Astrocyte (in vitro differentiated cells and primary cell): ENCODE measurements at regions not wholly inside any gene's neighbourhood (a gene's known extent, or its start where the extent isn't known, plus 50 kb on each side); places are given as distances from the start of the nearest gene placed in this dataset.
"Not testable (repeated sequence)": the region's sequence is repeated elsewhere in the genome, so short reads cannot be mapped to it uniquely, and the experiment has no call there.

ENCODE experiments used
- DNase-seq: peaks from one replicate; pipeline ENCODE4 v3.0.0-alpha.2; 2010; ENCODE audit warnings: low read depth
- FAIRE-seq: peaks from 2 replicates; lab custom pipeline; 2011; peaks lifted over from hg19 to GRCh38; lab: Jason Lieb, UNC
- H2AFZ ChIP-seq: 2 replicates; pipeline ENCODE4 v1.6.0; 2012; ENCODE audit warnings: low read depth, low read length, inconsistent platforms
- H3K27ac ChIP-seq: 2 replicates; pipeline ENCODE4 v1.5.1; 2011; ENCODE audit warnings: low read depth, low read length, inconsistent platforms
- H3K27me3 ChIP-seq: 2 replicates; pipeline ENCODE4 v1.6.0; 2011; ENCODE audit warnings: low read length, inconsistent platforms; ENCODE audit not compliant: insufficient read depth
- H3K36me3 ChIP-seq: 2 replicates; pipeline ENCODE4 v1.5.1; 2011; ENCODE audit warnings: low read length, inconsistent platforms; ENCODE audit not compliant: insufficient read depth
- H3K4me1 ChIP-seq: 2 replicates; pipeline ENCODE4 v1.5.1; 2011; ENCODE audit warnings: low read length, inconsistent platforms; ENCODE audit not compliant: insufficient read depth
- H3K4me2 ChIP-seq: 2 replicates; pipeline ENCODE4 v1.6.0; 2012; ENCODE audit warnings: low read length, inconsistent platforms
- H3K4me3 ChIP-seq: 2 replicates; pipeline ENCODE4 v1.5.1; 2011; ENCODE audit warnings: low read depth, mild to moderate bottlenecking, low read length, inconsistent platforms; ENCODE audit not compliant: insufficient read depth
- H3K79me2 ChIP-seq: 2 replicates; pipeline ENCODE4 v1.6.0; 2012; ENCODE audit warnings: mild to moderate bottlenecking, low read length, inconsistent platforms; ENCODE audit not compliant: insufficient read depth
- H3K9ac ChIP-seq: 2 replicates; pipeline ENCODE4 v1.6.0; 2012; ENCODE audit warnings: mild to moderate bottlenecking, low read length, inconsistent platforms
- H3K9me3 ChIP-seq: 2 replicates; pipeline ENCODE4 v1.5.1; 2012; ENCODE audit warnings: low read depth, mild to moderate bottlenecking, low read length, inconsistent platforms; ENCODE audit not compliant: insufficient read depth
- H4K20me1 ChIP-seq: 2 replicates; pipeline ENCODE4 v1.6.0; 2012; ENCODE audit warnings: low read length, inconsistent platforms; ENCODE audit not compliant: insufficient read depth
- H3K27ac Mint-ChIP-seq: one replicate; pipeline ENCODE4 v1.8.0; 2021; ENCODE audit warnings: mild to moderate bottlenecking, mixed read lengths; ENCODE audit not compliant: unreplicated experiment
- H3K27me3 Mint-ChIP-seq: one replicate; pipeline ENCODE4 v1.8.0; 2021; ENCODE audit warnings: low read depth, mixed read lengths; ENCODE audit not compliant: unreplicated experiment
- H3K36me3 Mint-ChIP-seq: one replicate; pipeline ENCODE4 v1.8.0; 2021; ENCODE audit warnings: low read depth, mixed read lengths; ENCODE audit not compliant: unreplicated experiment
- H3K4me1 Mint-ChIP-seq: one replicate; pipeline ENCODE4 v1.8.0; 2021; ENCODE audit warnings: low read depth, mixed read lengths; ENCODE audit not compliant: unreplicated experiment
- H3K4me3 Mint-ChIP-seq: one replicate; pipeline ENCODE4 v1.8.0; 2021; ENCODE audit warnings: mild to moderate bottlenecking, moderate library complexity, mixed read lengths; ENCODE audit not compliant: unreplicated experiment
- H3K9me3 Mint-ChIP-seq: one replicate; pipeline ENCODE4 v1.8.0; 2021; ENCODE audit warnings: mild to moderate bottlenecking, mixed read lengths; ENCODE audit not compliant: unreplicated experiment

DNA sequence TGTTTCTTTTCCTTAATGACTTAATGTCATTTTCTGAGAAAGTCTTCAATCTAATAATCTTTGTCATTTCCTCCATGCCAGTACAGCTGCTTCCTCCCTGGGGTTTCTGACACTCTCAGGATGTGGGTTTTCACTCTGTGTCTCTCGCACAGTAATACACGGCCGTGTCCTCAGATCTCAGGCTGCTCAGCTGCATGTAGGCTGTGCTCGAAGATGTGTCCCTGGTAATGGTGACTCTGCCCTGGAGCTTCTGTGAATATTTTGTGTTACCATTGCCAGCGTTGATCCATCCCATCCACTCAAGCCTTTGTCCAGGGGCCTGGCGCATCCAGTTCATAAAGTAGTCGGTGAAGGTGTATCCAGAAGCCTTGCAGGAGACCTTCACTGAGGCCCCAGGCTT, 97.6 kb downstream of the OR4M2 start:
- DNase-seq, FAIRE-seq: not testable (repeated sequence)

DNA sequence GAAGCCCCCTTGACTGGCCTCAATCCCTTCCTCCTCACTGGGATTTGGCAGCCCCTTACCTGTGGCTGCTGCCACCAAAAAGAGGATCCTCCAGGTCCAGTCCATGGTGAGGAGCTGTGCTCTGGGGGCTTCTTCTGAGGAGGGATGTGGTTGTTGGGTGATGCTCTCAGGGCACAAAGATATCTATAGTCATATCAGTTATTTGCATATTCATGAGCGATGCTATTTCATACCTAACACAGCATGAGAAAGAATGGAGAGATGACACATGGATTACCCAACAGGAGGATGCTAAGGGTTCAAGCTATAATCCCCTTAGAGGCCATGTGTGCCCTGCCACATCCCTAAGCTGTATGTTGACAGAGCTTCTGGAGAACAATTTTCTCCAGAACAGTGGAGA, 98.1 kb downstream of the OR4M2 start:
- not testable (repeated sequence) for H3K36me3 Mint-ChIP-seq, H3K27ac Mint-ChIP-seq, H3K4me1 ChIP-seq, H3K27me3 Mint-ChIP-seq, H2AFZ ChIP-seq, H3K4me1 Mint-ChIP-seq, H3K27ac ChIP-seq, H3K9me3 Mint-ChIP-seq, H4K20me1 ChIP-seq, H3K4me3 Mint-ChIP-seq, H3K36me3 ChIP-seq, H3K4me3 ChIP-seq, H3K79me2 ChIP-seq, H3K9me3 ChIP-seq, H3K27me3 ChIP-seq, H3K4me2 ChIP-seq, FAIRE-seq, H3K9ac ChIP-seq, DNase-seq

More for the DNA sequence above, 97.6 kb downstream of the OR4M2 start:
- not testable (repeated sequence) for H3K36me3 ChIP-seq, H3K4me2 ChIP-seq, H3K27ac ChIP-seq, H3K4me3 Mint-ChIP-seq, H3K4me1 ChIP-seq, H3K9me3 ChIP-seq, H3K4me1 Mint-ChIP-seq, H3K9me3 Mint-ChIP-seq, H3K36me3 Mint-ChIP-seq, H3K79me2 ChIP-seq, H3K27me3 ChIP-seq, H3K27me3 Mint-ChIP-seq, H3K4me3 ChIP-seq, H4K20me1 ChIP-seq, H3K9ac ChIP-seq, H2AFZ ChIP-seq, H3K27ac Mint-ChIP-seq

DNA sequence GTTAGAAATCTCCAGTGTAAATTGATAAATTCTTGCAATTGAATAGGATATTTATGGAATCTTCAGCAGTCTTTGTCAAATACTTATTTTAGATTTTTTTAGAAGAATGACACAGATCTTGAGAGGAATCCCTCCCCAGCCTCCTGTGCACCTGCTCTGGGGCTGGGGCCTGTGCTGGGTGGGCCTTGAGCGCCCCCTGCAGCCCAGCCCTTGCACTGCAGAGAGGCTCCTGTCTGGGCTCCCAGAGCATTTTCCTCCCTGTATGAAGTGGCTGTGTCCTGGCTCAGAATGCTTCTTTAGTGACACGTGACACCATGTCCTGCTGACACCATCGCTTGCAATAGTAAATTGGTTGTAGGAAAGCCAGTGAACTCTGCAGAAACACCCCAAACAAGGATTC, 98.7 kb downstream of the OR4M2 start:
- H3K4me1 Mint-ChIP-seq, H3K4me3 Mint-ChIP-seq, H3K27ac ChIP-seq, H3K36me3 ChIP-seq, H2AFZ ChIP-seq, H3K4me2 ChIP-seq, H3K4me1 ChIP-seq, H3K36me3 Mint-ChIP-seq, H3K27me3 ChIP-seq, H3K9ac ChIP-seq, DNase-seq, FAIRE-seq, H4K20me1 ChIP-seq, H3K4me3 ChIP-seq, H3K79me2 ChIP-seq, H3K27me3 Mint-ChIP-seq, H3K9me3 ChIP-seq, H3K27ac Mint-ChIP-seq, H3K9me3 Mint-ChIP-seq: not testable (repeated sequence)

DNA sequence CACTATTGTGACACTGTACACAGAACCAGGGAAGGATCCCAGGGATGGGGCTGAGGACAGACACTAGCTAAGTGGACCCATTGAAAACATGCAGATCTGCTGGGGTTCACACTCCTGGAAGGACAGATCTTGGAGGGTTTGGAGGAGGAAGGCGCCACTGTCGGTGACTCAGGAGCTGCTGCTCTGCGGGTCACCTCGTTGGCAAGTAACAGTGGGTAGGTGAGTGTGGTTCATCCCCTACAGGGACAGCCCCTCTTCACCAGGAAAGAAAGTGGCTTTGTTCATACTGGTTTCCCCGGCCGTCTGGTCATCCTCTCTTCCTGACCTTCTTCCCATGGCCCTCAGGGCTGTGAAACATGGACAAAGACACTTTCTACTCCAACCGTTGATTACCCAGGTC, 100.3 kb downstream of the OR4M2 start:
- H3K36me3 ChIP-seq, DNase-seq, H4K20me1 ChIP-seq, H3K9me3 Mint-ChIP-seq, H3K79me2 ChIP-seq, H3K36me3 Mint-ChIP-seq, H2AFZ ChIP-seq, H3K4me3 ChIP-seq, H3K4me1 ChIP-seq, H3K4me2 ChIP-seq, H3K27me3 Mint-ChIP-seq, H3K4me1 Mint-ChIP-seq, H3K4me3 Mint-ChIP-seq, H3K27ac ChIP-seq, H3K9me3 ChIP-seq, H3K9ac ChIP-seq, H3K27ac Mint-ChIP-seq, FAIRE-seq, H3K27me3 ChIP-seq: not testable (repeated sequence)

DNA sequence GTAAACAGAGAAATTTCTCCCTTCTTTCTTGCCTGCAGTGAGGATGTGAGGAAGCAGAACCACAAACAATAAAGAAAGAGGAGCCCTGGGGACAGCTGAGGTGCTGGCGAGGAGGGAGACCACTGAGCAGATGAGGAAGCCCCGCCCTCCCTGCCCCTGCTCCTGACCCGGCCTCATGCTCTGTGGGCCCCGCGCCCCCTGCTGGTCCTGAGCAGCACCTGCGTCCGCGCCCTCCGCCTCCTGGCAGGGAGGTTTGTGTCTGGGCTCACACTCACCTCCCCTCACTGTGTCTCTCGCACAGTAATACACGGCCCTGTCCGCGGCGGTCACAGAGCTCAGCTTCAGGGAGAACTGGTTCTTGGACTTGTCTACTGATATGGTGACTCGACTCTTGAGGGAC, 104.4 kb downstream of the OR4M2 start:
- H3K27me3 Mint-ChIP-seq, H3K27me3 ChIP-seq, H3K27ac Mint-ChIP-seq, DNase-seq, H3K4me3 ChIP-seq, H3K4me1 Mint-ChIP-seq, H3K79me2 ChIP-seq, H2AFZ ChIP-seq, H3K4me3 Mint-ChIP-seq, H3K27ac ChIP-seq, H3K9me3 ChIP-seq, FAIRE-seq, H3K9ac ChIP-seq, H4K20me1 ChIP-seq, H3K4me1 ChIP-seq, H3K4me2 ChIP-seq, H3K36me3 ChIP-seq, H3K9me3 Mint-ChIP-seq, H3K36me3 Mint-ChIP-seq: not testable (repeated sequence)

DNA sequence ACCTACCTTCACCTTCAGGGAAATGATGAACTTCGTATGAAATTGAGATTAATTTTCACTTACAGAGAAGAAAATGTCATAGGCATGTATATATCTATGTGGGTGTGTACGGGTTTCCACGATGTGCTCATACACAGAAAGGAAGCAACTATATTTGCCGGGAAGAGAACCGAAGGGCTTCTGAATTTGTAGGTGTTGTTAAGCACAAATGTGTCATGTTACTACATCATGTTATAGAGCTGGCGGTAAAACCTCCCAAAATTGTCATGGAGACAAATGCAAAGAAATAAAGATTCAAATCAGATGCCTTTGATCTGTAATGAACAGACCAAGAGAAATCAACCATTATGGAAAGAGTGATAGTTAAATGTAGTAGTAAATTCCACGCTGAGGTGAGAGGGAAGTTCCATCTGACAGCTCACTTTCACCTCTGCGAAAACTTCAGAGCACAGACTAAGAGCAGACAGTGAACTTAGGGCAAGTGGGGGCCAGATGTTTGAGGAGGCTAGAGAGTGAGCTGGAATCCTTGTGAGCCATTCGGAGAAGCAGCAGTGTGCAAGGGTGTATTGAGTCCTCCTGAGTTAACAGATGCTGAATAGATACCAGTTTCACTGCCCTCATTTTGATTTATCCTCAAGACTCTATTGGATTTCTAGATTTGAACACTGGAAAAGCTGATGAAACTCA, 106.7 kb downstream of the OR4M2 start:
- H3K9ac ChIP-seq, H3K79me2 ChIP-seq, H3K27ac Mint-ChIP-seq, H3K27me3 ChIP-seq, H3K36me3 ChIP-seq, H3K27me3 Mint-ChIP-seq, DNase-seq, H3K9me3 ChIP-seq, H3K4me1 ChIP-seq, H2AFZ ChIP-seq, H3K4me1 Mint-ChIP-seq, H3K9me3 Mint-ChIP-seq, H3K36me3 Mint-ChIP-seq, H3K4me3 Mint-ChIP-seq, FAIRE-seq, H4K20me1 ChIP-seq, H3K4me3 ChIP-seq, H3K4me2 ChIP-seq, H3K27ac ChIP-seq: not testable (repeated sequence)
